Activated B cell treated with CpG ODN at 0.5 μM for 24 hours (primary cell): ENCODE measurements at regions not wholly inside any gene's neighbourhood (a gene's known extent, or its start where the extent isn't known, plus 50 kb on each side); places are given as distances from the start of the nearest gene placed in this dataset.
"Not testable (repeated sequence)": the region's sequence is repeated elsewhere in the genome, so short reads cannot be mapped to it uniquely, and the experiment has no call there.

Source experiments
- ATAC-seq: fragments of 200-7000 bp; cut with Tn5 transposase; one replicate; pipeline ENCODE4 v1.10.0; 2021; ENCODE audit warnings: low read depth, mild to moderate bottlenecking, moderate library complexity
- CTCF ChIA-PET: fragments of 350-600 bp; sonication (Branson Sonifier 250); formaldehyde crosslinking; loops from one replicate; lab custom pipeline; 2021; ENCODE audit warnings: antibody characterized with exemption; lab: Charles Lee
- POLR2A ChIA-PET: fragments of 350-600 bp; sonication (Branson Sonifier 250); formaldehyde crosslinking; loops from one replicate; lab custom pipeline; 2021; ENCODE audit warnings: antibody characterized with exemption; lab: Charles Lee
- DNase-seq: peaks from one replicate; pipeline ENCODE4 v3.0.0; 2022
- H3K27ac Mint-ChIP-seq: one replicate; pipeline ENCODE4 v1.8.0; 2020; ENCODE audit warnings: mixed read lengths
- H3K27me3 Mint-ChIP-seq: one replicate; pipeline ENCODE4 v1.8.0; 2021; ENCODE audit warnings: mixed read lengths
- H3K36me3 Mint-ChIP-seq: one replicate; pipeline ENCODE4 v1.8.0; 2021; ENCODE audit warnings: low read depth, mixed read lengths
- H3K4me1 Mint-ChIP-seq: one replicate; pipeline ENCODE4 v1.8.0; 2021; ENCODE audit warnings: mixed read lengths
- H3K4me3 Mint-ChIP-seq: one replicate; pipeline ENCODE4 v1.8.0; 2020; ENCODE audit warnings: mild to moderate bottlenecking, mixed read lengths
- H3K9me3 Mint-ChIP-seq: one replicate; pipeline ENCODE4 v1.8.0; 2020; ENCODE audit warnings: mixed read lengths
- intact Hi-C: fragments of 100-400 bp; cut with micrococcal nuclease; formaldehyde crosslinking; loops from one replicate; pipeline ENCODE4 v1.15.1; 2024
- TF ChIP-seq, protein P1 (sequence below): fragments of 200-600 bp; IDR thresholded peaks from one replicate; pipeline ENCODE4 v1.8.0; 2022; ENCODE audit warnings: antibody characterized with exemption, mild to moderate bottlenecking

- H3K4me1 Mint-ChIP-seq: no peaks in the 10 kb centered on the region
- H3K27ac Mint-ChIP-seq: no peak overlapping the region
- no peaks in the 10 kb centered on the region for H3K27me3 Mint-ChIP-seq
- CTCF ChIA-PET: no interaction called here
- no peak for ATAC-seq
- peaks cover 11% of the 10 kb centered on the region for H3K9me3 Mint-ChIP-seq
- no peak for DNase-seq
- POLR2A ChIA-PET: no interaction called here
- intact Hi-C loops: no loop called here
- TF ChIP-seq, protein P1, sequence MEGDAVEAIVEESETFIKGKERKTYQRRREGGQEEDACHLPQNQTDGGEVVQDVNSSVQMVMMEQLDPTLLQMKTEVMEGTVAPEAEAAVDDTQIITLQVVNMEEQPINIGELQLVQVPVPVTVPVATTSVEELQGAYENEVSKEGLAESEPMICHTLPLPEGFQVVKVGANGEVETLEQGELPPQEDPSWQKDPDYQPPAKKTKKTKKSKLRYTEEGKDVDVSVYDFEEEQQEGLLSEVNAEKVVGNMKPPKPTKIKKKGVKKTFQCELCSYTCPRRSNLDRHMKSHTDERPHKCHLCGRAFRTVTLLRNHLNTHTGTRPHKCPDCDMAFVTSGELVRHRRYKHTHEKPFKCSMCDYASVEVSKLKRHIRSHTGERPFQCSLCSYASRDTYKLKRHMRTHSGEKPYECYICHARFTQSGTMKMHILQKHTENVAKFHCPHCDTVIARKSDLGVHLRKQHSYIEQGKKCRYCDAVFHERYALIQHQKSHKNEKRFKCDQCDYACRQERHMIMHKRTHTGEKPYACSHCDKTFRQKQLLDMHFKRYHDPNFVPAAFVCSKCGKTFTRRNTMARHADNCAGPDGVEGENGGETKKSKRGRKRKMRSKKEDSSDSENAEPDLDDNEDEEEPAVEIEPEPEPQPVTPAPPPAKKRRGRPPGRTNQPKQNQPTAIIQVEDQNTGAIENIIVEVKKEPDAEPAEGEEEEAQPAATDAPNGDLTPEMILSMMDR: no peak
- no peaks in the 10 kb centered on the region for H3K36me3 Mint-ChIP-seq
- H3K4me3 Mint-ChIP-seq: no peak overlapping the region
These were observed 189.1 kb upstream of the FAT3 start for GRCh38 chr11:92035488-92035887.

DNA sequence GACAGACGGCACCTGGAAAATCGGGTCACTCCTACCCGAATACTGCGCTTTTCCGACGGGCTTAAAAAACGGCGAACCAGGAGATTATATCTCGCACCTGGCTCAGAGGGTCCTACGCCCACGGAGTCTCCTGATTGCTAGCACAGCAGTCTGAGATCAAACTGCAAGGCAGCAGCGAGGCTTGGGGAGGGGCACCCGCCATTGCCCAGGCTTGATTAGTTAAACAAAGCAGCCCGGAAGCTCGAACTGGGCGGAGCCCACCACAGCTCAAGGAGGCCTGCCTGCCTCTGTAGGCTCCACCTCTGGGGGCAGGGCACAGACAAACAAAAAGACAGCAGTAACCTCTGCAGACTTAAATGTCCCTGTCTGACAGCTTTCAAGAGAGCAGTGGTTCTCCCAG is 197.5 kb upstream of the FAT3 start:
- H3K4me1 Mint-ChIP-seq, ATAC-seq, H3K27me3 Mint-ChIP-seq, DNase-seq, H3K9me3 Mint-ChIP-seq, H3K4me3 Mint-ChIP-seq, POLR2A ChIA-PET, intact Hi-C loops, H3K36me3 Mint-ChIP-seq, H3K27ac Mint-ChIP-seq, CTCF ChIA-PET: not testable (repeated sequence)

GRCh38 chr11:92026664-92027063 is 198.0 kb upstream of the FAT3 start:
- CTCF ChIA-PET: no interaction called here
- ATAC-seq (no peak), DNase-seq (no peak)
- Mint-ChIP-seq H3K4me3 (no peak overlapping the region), H3K4me1 (no peaks in the 10 kb centered on the region), H3K36me3 (no peaks in the 10 kb centered on the region), H3K27me3 (no peaks in the 10 kb centered on the region), H3K9me3 (peaks cover 2% of the 10 kb centered on the region), H3K27ac (no peak overlapping the region)
- intact Hi-C loops: no loop called here
- POLR2A ChIA-PET: no interaction called here
- TF ChIP-seq, protein P1: no peak

DNA sequence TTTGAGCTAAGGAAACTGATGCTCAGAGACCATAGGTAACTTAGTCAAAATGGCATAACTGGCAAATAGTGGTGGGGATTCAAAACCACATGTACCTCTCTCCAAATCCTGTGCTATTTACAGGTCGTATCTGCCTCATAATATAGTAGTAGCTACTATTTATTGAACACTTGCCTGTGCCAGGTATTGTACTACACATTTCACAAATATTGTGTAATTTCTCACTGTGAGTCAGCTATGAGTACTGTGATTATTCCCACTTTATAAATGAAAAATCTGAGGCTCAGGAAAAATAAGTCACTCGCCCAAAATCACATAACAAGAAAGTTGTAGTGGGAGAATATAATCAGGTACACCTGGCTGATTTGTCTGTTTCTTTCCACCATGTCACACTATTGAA is 199.8 kb upstream of the FAT3 start:
- intact Hi-C loops: no loop called here
- DNase-seq: no peak
- Mint-ChIP-seq H3K4me1 (no peaks in the 10 kb centered on the region), H3K4me3 (no peak overlapping the region), H3K9me3 (peaks cover 4% of the 10 kb centered on the region), H3K27ac (no peak overlapping the region), H3K27me3 (no peaks in the 10 kb centered on the region), H3K36me3 (no peaks in the 10 kb centered on the region)
- no peak for ATAC-seq
- POLR2A ChIA-PET: no interaction called here
- CTCF ChIA-PET: no interaction called here
- TF ChIP-seq, protein P1: no peak

GRCh38 chr11:92022499-92022898 is 202.1 kb upstream of the FAT3 start:
- peaks cover 4% of the 10 kb centered on the region for H3K9me3 Mint-ChIP-seq
- H3K27me3 Mint-ChIP-seq: no peaks in the 10 kb centered on the region
- no peaks in the 10 kb centered on the region for H3K4me1 Mint-ChIP-seq
- ChIA-PET POLR2A (no interaction called here), CTCF (no interaction called here)
- no peaks in the 10 kb centered on the region for H3K36me3 Mint-ChIP-seq
- no peak overlapping the region for H3K4me3 Mint-ChIP-seq
- TF ChIP-seq, protein P1: no peak
- DNase-seq (no peak), ATAC-seq (no peak)
- no peak overlapping the region for H3K27ac Mint-ChIP-seq
- intact Hi-C loops: no loop called here

GRCh38 chr11:92018332-92018731 is 206.3 kb upstream of the FAT3 start:
- Mint-ChIP-seq H3K27me3 (no peaks in the 10 kb centered on the region), H3K4me1 (no peaks in the 10 kb centered on the region), H3K27ac (no peak overlapping the region), H3K4me3 (no peak overlapping the region), H3K36me3 (no peaks in the 10 kb centered on the region), H3K9me3 (peaks cover 14% of the 10 kb centered on the region)
- intact Hi-C loops: no loop called here
- DNase-seq (no peak), ATAC-seq (no peak)
- TF ChIP-seq, protein P1: no peak
- ChIA-PET CTCF (no interaction called here), POLR2A (no interaction called here)
